DOHH2 (cell line): ENCODE measurements at regions not wholly inside any gene's neighbourhood (a gene's known extent, or its start where the extent isn't known, plus 50 kb on each side); places are given as distances from the start of the nearest gene placed in this dataset.

ENCODE experiments used
- H3F3A ChIP-seq: fragments of 200-600 bp; sonication (generic), shearing (Covaris generic); 2 replicates; pipeline ENCODE4 v1.6.0; 2016; ENCODE audit warnings: antibody characterized with exemption, mild to moderate bottlenecking; ENCODE audit not compliant: control insufficient read depth, insufficient read depth
- H3K27ac ChIP-seq: fragments of 200-600 bp; sonication (generic); 2 replicates; pipeline ENCODE4 v1.5.1; 2014; ENCODE audit warnings: low read depth, mild to moderate bottlenecking, low read length, moderate library complexity
- H3K27me3 ChIP-seq: fragments of 200-600 bp; sonication (generic); 2 replicates; pipeline ENCODE4 v1.6.1; 2014; ENCODE audit warnings: mild to moderate bottlenecking, low read length, mixed read lengths; ENCODE audit not compliant: control insufficient read depth
- H3K36me3 ChIP-seq: fragments of 200-600 bp; sonication (generic); 2 replicates; pipeline ENCODE4 v1.6.1; 2014; ENCODE audit warnings: mild to moderate bottlenecking, low read length, moderate library complexity, mixed read lengths; ENCODE audit not compliant: control insufficient read depth
- H3K4me1 ChIP-seq: fragments of 200-600 bp; sonication (generic); 2 replicates; pipeline ENCODE4 v1.6.1; 2014; ENCODE audit warnings: mild to moderate bottlenecking, low read length, mixed read lengths; ENCODE audit not compliant: control insufficient read depth
- H3K4me2 ChIP-seq: fragments of 200-600 bp; sonication (generic); 2 replicates; pipeline ENCODE4 v1.6.0; 2014; ENCODE audit warnings: mild to moderate bottlenecking, low read length, moderate library complexity
- H3K4me3 ChIP-seq: fragments of 200-600 bp; sonication (generic); 2 replicates; pipeline ENCODE4 v1.5.1; 2014; ENCODE audit warnings: mild to moderate bottlenecking, low read length, mixed read lengths
- H3K79me2 ChIP-seq: fragments of 200-600 bp; sonication (generic); 2 replicates; pipeline ENCODE4 v1.6.1; 2014; ENCODE audit warnings: mild to moderate bottlenecking, low read length, mixed read lengths; ENCODE audit not compliant: control insufficient read depth
- H3K9me2 ChIP-seq: fragments of 200-600 bp; sonication (generic); replicated peaks from 2 replicates; pipeline ENCODE4 v1.6.1; 2014; ENCODE audit warnings: mild to moderate bottlenecking, low read length, mixed read lengths; ENCODE audit not compliant: control insufficient read depth
- H3K9me3 ChIP-seq: fragments of 200-600 bp; sonication (generic); 2 replicates; pipeline ENCODE4 v1.6.1; 2014; ENCODE audit warnings: antibody characterized with exemption, low read length, mixed read lengths; ENCODE audit not compliant: control insufficient read depth, insufficient read depth
- H4K20me1 ChIP-seq: fragments of 200-600 bp; sonication (generic); 2 replicates; pipeline ENCODE4 v1.6.0; 2014; ENCODE audit warnings: low read depth, mild to moderate bottlenecking, antibody characterized with exemption, low read length, moderate library complexity; ENCODE audit not compliant: control insufficient read depth, insufficient read depth
- EZH2phosphoT487 ChIP-seq: fragments of 200-600 bp; sonication (generic); IDR thresholded peaks from 2 replicates; pipeline ENCODE4 v1.6.1; 2017; ENCODE audit warnings: borderline replicate concordance, mild to moderate bottlenecking, antibody characterized with exemption, low read length, moderate library complexity, mixed read lengths
- TF ChIP-seq, protein P1 (sequence below): fragments of 200-600 bp; sonication (generic); IDR thresholded peaks from one replicate; pipeline ENCODE4 v1.5.1; 2014; ENCODE audit warnings: antibody characterized with exemption, mild to moderate bottlenecking, low read depth, low read length; ENCODE audit not compliant: poor library complexity, severe bottlenecking

DNA sequence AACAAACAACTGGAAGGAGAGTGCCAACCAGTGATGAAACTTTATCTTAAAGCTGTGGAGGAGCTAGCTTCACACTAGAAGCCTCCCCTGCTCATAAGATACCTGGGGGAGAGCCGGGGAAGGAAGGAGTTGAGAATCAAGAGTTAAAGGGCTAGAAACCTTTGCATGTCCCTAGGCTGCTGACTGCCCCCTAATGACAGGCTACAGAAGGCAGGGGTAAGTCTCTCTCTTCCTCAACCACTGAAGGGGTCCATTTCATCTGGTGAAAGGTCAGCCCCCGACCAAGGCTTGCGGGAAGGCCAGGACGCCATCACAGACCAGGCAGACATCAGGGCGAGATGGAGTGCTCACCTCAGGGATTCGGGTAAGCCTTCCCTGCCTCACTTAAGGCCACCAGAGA, 65.6 kb upstream of the GRHL3 start:
- no peaks in the 10 kb centered on the region for H3K36me3 ChIP-seq
- H3K4me3 ChIP-seq: no peak overlapping the region
- H3K9me2 ChIP-seq: no peaks in the 10 kb centered on the region
- H3K27me3 ChIP-seq: peaks cover 6% of the 10 kb centered on the region
- no peak overlapping the region for H3K4me2 ChIP-seq
- no peaks in the 10 kb centered on the region for H4K20me1 ChIP-seq
- H3K79me2 ChIP-seq: no peaks in the 10 kb centered on the region
- TF ChIP-seq, protein P1, sequence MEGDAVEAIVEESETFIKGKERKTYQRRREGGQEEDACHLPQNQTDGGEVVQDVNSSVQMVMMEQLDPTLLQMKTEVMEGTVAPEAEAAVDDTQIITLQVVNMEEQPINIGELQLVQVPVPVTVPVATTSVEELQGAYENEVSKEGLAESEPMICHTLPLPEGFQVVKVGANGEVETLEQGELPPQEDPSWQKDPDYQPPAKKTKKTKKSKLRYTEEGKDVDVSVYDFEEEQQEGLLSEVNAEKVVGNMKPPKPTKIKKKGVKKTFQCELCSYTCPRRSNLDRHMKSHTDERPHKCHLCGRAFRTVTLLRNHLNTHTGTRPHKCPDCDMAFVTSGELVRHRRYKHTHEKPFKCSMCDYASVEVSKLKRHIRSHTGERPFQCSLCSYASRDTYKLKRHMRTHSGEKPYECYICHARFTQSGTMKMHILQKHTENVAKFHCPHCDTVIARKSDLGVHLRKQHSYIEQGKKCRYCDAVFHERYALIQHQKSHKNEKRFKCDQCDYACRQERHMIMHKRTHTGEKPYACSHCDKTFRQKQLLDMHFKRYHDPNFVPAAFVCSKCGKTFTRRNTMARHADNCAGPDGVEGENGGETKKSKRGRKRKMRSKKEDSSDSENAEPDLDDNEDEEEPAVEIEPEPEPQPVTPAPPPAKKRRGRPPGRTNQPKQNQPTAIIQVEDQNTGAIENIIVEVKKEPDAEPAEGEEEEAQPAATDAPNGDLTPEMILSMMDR: peak; percentile 42
- no peak for TF ChIP-seq EZH2phosphoT487
- H3K9me3 ChIP-seq: no peaks in the 10 kb centered on the region
- H3K27ac ChIP-seq: no peak overlapping the region
- no peaks in the 10 kb centered on the region for H3F3A ChIP-seq
- peaks cover 5% of the 10 kb centered on the region; the same call in 1 of the 2 replicates for H3K4me1 ChIP-seq

DNA sequence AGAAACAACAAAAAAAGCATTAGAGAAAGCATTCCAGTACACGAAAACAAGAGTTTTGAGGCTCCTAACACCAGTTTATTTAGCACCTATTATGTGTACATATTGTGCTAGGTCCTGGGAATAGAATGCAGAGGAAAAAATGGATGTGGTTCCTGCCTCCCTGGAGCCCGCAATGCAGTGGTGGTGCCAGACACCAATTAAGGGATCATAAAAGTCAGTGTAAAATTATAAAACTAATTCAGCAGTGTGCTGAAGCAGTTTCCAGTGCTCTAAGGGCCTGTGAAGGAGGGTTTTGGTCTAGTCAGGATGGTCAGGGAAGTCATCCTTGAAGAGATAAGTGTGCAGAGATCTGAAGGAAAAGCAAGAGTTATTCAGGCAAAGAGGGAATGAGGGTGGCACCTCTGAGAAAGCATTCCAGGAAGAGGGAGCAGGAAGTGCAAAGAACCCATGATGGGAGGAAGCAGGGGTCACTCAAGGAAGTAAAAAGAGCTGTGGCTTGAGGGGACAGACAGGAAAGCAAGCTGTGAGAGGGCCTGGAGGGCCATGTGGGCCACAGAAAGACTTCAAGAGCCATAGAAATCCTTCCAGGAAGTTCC, 65.2 kb upstream of the IFNLR1 start:
- Histone ChIP-seq H3K4me2 (no peak overlapping the region), H3K36me3 (no peaks in the 10 kb centered on the region), H3K9me3 (no peaks in the 10 kb centered on the region), H3K4me1 (peaks cover 5% of the 10 kb centered on the region; the same call in 1 of the 2 replicates), H3K27ac (no peak overlapping the region), H3F3A (no peaks in the 10 kb centered on the region), H4K20me1 (no peaks in the 10 kb centered on the region), H3K4me3 (no peak overlapping the region), H3K79me2 (no peaks in the 10 kb centered on the region), H3K9me2 (no peaks in the 10 kb centered on the region), H3K27me3 (peaks cover 2% of the 10 kb centered on the region)
- TF ChIP-seq, protein P1: no peak
- TF ChIP-seq EZH2phosphoT487: no peak

DNA sequence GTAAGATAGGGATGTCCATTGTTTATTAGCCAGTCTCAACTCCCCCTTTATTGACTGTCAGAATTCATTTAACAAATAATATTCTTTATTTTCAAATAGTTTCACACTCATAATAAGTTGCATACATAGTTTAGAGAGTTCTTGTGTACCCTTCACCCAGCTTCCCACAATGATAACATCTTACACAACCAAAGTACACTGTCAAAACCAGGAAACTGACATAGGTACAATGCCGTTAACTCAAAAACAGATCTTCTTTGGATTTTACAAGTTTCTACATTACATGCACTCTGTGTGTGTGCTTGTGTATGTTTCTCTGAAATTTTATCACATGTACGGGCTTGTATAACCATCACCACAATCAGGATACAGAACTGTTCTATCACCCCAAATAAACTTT, 64.4 kb upstream of the IFNLR1 start:
- no peaks in the 10 kb centered on the region for H3K36me3 ChIP-seq

More for the DNA sequence above, 64.4 kb upstream of the IFNLR1 start:
- no peaks in the 10 kb centered on the region for H3K9me3 ChIP-seq
- no peaks in the 10 kb centered on the region for H3K79me2 ChIP-seq
- no peaks in the 10 kb centered on the region for H3F3A ChIP-seq
- no peaks in the 10 kb centered on the region for H4K20me1 ChIP-seq
- H3K27ac ChIP-seq: no peak overlapping the region
- no peak overlapping the region for H3K4me3 ChIP-seq
- H3K4me2 ChIP-seq: no peak overlapping the region
- H3K4me1 ChIP-seq: peaks cover 5% of the 10 kb centered on the region; the same call in 1 of the 2 replicates
- H3K9me2 ChIP-seq: no peaks in the 10 kb centered on the region
- TF ChIP-seq, protein P1: no peak
- no peak for TF ChIP-seq EZH2phosphoT487
- no peaks in the 10 kb centered on the region for H3K27me3 ChIP-seq
